ENCODE measurements at regions not wholly inside any gene's neighbourhood (a gene's known extent, or its start where the extent isn't known, plus 50 kb on each side); places are given as distances from the start of the nearest gene placed in this dataset.

GRCh38 chr7:156309016-156309620 lies 331.5 kb upstream of the RNF32 start:
- DNase-seq (ENCODE audit: low read depth in 2 of 2) = no peak

DNA sequence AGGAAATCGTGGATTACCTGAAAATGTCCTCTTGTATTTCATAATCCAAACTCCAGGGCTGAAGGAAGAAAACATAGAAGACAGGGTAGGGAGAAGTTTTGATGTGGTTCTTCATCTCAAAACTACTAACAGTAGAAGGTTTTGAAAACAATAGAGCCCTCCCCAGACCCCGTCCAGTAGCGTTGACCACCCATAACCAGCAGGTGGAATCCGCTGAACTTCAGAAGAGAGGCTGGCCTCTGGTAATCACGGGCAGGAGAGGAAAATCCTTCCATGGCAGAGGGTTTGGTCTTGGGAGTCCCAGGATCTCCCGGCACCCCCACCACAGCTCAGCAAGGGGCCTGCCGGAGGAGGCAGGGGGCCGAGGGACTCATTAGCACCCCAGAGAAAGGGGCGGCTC lies 333.4 kb upstream of the RNF32 start:
- no peak for DNase-seq (ENCODE audit: low read depth in 2 of 2)

DNA sequence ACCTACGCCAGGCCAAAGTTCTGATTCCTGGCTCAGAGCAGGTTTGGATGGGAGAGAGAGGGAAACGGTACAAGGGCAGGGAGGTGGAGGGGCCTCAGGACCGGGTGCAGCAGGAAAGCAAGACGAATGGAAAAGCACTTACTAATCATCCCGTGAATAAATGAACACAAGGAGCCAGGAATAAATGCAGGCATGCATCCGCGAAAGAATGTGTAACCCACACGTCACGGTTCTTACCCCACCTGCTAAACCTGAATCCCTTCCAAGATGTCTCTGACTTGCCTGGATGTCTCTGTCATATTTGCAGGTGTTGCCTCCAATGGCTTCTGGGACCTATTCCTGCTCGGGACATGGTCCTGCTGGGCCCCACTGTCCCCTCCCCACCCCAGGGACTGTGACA lies 335.2 kb upstream of the RNF32 start:
- DNase-seq (ENCODE audit: low read depth in 2 of 2) = no peak

DNA sequence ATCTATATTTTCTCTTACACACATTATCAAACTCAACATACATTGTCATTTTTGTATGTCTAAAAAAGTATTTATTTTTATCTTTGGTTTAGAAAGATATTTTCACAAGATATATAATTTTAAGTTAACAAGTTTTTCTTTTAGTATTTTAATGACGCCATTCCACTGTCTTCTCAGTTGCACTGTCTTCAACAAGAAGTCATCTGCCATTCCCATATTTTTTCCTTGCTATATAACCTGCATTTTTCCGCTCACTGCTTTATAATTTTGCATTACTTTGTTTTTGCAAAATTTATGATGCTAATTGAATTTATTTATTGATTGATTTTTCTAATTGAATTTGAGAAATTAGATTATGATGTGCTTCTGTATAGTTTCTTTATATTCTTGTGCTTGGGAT lies 357.8 kb upstream of the RNF32 start:
- no peak for DNase-seq (ENCODE audit: low read depth in 2 of 2)

DNA sequence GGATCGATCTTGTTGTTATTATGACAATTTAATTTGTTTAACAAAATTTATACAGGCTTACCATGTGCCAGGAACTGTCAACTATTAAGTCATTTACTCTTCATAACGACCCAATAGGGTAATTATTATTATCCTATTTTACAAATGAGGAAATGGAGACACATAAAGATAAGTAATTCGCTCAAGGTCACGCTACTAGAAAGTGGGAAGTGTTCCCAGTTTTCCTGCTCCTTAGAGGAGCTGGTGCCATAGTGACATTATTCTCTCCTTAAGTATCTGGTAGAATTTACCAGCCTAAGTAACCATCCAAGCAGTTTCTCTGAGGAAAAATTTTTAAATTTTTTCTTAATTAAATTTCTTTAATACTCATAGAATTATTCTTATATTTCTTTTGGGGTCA lies 360.9 kb upstream of the RNF32 start:
- no peak for DNase-seq (ENCODE audit: low read depth in 2 of 2)

- no peak for DNase-seq (ENCODE audit: low read depth in 2 of 2)
Observed at GRCh38 chr7:156275292-156275691, 365.3 kb upstream of the RNF32 start.

GRCh38 chr7:156274557-156274956 lies 366.0 kb upstream of the RNF32 start:
- DNase-seq (ENCODE audit: low read depth in 2 of 2) = no peak

GRCh38 chr7:156261581-156261980 lies 379.0 kb upstream of the RNF32 start:
- DNase-seq (ENCODE audit: low read depth in 2 of 2) = no peak

DNA sequence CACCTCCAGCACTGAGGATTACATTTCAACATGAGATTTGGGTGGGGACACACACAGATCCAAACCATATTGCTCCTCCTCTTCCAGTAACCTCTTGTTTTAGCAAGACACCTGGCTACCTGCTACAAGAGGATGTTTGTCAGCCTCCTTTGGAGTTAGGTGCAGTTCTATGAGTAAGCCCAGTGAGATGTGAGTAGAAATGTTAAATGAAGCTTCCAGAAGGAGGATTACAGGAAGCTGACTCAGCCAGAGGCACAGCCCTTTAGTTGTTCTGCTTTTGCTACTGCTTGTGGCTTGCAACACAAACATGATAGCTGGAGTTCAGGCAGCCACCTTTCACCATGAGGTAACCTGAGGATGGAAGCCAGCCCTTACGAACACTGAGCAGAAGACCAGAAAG lies 382.7 kb upstream of the RNF32 start:
- DNase-seq (ENCODE audit: low read depth in 2 of 2) = no peak

GRCh38 chr7:156255635-156256034 lies 384.9 kb upstream of the RNF32 start:
- DNase-seq (ENCODE audit: low read depth in 2 of 2) = no peak

DNA sequence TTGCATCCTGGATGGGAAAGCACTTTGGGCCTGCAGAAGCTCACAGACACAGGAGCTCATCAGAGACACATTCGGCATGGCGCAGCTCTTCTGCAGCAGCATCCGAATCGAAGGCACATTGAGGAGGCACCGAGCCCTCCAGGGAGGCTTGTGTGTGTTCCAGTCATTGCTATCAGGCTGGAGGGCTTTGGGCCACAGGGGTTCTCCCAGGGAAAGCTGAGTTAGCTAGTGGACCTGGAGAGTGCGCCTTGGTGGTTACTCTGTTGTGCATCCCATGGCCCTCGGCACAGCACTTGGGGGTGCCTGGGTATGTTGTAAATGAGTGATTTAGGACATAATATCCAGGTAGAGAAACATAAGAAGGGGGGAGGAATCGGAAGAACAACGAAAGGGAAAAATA lies 388.7 kb upstream of the RNF32 start:
- no peak for DNase-seq (ENCODE audit: low read depth in 2 of 2)

GRCh38 chr7:156240532-156240931 lies 400.0 kb upstream of the RNF32 start:
- no peak for DNase-seq (ENCODE audit: low read depth in 2 of 2)

GRCh38 chr7:156238366-156239133 lies 402.0 kb upstream of the RNF32 start:
- DNase-seq (ENCODE audit: low read depth in 2 of 2) = no peak

- DNase-seq (ENCODE audit: low read depth in 2 of 2) = no peak
Observed at GRCh38 chr7:156237614-156238013, 403.0 kb upstream of the RNF32 start.

DNA sequence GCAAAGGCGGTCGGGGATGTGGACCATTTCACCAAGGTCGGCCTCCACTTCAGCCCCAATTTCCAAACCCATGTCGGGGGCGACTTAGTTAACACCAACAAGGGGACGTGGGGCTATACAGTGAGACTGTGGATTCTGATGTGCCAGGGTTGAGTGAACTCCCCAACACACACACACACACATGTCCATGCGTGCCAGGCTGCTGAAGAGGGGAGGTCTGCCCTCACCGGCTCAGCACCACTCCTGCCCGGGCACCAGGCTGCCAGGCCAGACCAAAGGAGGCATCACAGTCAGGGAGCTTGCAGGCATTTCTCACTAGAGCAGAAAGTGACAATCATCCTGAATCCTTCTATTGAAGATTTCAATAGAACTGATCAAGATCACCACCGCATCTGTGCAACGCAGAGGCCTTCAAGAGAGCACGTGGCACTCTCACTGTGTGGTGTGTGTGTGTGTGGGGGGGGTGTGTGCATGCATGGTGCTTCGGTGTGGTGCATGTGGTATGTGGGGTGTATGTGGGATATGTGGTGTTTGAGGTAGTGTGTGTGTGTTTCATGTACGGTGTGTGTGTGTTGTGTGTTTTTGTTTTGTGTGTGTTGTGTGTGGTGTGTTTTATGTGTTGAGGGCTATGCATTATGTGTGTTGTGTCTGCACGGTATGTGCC lies 403.5 kb upstream of the RNF32 start:
- no peak for DNase-seq (ENCODE audit: low read depth in 2 of 2)

DNA sequence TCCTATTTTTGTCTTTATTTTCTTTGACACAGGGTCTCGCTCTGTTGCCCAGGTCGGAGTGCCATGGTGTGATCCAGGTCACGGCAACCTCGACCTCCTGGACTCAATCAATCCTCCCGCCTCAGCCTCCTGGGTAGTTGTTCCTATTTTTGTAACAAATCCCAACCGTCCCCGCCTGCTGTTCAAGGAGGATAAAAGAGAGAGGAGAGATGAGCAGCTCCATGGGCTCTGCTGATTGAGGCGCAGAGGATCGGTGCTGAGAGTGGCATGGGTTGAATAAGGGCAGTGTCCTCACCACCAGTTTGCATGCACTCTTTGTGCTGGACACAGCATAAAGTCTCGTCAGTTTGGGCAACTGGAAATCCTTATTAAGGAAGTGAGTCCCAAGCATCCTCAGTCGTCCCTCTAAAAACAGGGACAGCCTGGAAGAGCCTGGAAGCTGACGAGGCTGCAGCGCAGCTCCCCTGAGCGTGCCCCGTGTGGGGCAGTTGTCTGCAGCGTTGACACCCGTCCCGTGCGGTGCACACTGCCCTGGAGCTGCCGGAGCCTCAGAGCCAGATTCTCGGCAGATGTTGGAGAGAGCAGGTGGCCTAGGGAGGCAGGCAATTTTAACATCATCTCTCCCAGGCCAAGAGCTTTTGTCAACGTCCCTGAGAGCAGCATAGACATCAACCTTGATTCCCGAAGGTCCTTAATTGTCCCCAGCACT lies 404.2 kb upstream of the RNF32 start:
- no peak for DNase-seq (ENCODE audit: low read depth in 2 of 2)

- no peak for DNase-seq (ENCODE audit: low read depth in 2 of 2)
Observed at GRCh38 chr7:156234666-156235494, 405.7 kb upstream of the RNF32 start.

DNA sequence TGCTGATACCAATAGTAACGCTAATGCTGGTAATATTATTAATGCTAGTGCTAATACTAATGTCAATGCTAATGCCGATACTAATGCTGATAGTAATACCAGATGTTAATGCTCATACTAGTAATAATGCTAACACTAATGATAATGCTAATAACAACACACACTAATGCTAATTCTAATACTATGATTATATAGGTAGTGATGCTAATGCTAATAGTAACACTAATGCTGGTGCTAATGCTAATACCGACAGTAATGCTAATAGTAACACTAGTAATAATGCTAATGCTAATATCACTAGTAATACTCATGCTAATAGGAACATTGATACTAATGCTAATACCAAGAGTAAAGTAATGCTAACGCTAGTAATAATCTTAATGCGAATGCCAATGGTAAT lies 406.4 kb upstream of the RNF32 start:
- DNase-seq (ENCODE audit: low read depth in 2 of 2) = no peak

- no peak for DNase-seq (ENCODE audit: low read depth in 2 of 2)
Observed at GRCh38 chr7:156232931-156233705, 407.5 kb upstream of the RNF32 start.

GRCh38 chr7:156230576-156230975 lies 410.0 kb upstream of the RNF32 start:
- no peak for DNase-seq (ENCODE audit: low read depth in 2 of 2)

DNA sequence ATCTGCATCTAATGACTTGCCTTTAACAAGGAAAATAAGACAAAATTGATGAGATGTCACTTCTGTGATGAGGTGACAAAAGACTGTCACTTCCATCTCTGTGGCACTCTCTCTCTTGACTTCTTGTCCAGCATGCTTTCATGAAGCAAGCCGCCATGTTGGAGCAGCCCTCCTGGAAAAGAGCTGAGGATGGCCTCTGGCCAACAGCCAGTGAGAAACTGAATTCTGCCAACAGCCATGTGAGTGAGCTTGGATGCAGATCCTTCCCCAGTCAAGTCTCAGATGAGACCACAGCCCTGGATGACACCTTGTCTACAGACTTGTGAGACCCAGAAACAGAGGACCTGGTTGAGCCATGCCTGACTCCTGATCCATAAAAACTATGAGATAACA lies 412.6 kb upstream of the SHH start:
- DNase-seq (ENCODE audit: low read depth in 2 of 2) = no peak
